ENCODE measurements at regions not wholly inside any gene's neighbourhood (a gene's known extent, or its start where the extent isn't known, plus 50 kb on each side); places are given as distances from the start of the nearest gene placed in this dataset.
"Not testable (repeated sequence)": the region's sequence is repeated elsewhere in the genome, so short reads cannot be mapped to it uniquely, and the experiment has no call there.

- H3K36me3 Mint-ChIP-seq (ENCODE audit: low read depth) = no peaks in the 10 kb centered on the region
- H3K9me3 Mint-ChIP-seq = peaks cover 2% of the 10 kb centered on the region
- DNase-seq = no peak
- peaks cover 8% of the 10 kb centered on the region for H3K4me1 Mint-ChIP-seq (ENCODE audit: low read depth)
- H3K27me3 Mint-ChIP-seq = peaks cover 16% of the 10 kb centered on the region
- no peak overlapping the region for H3K27ac Mint-ChIP-seq
- H3K4me3 Mint-ChIP-seq = no peak overlapping the region
Observed at GRCh38 chr1:214124281-214124805, 136.6 kb downstream of the PROX1 start.

- Mint-ChIP-seq H3K27ac (no peak overlapping the region), H3K36me3 (ENCODE audit: low read depth) (no peaks in the 10 kb centered on the region), H3K4me1 (ENCODE audit: low read depth) (peaks cover 8% of the 10 kb centered on the region), H3K27me3 (peaks cover 16% of the 10 kb centered on the region), H3K4me3 (no peak overlapping the region), H3K9me3 (no peaks in the 10 kb centered on the region)
- DNase-seq = no peak
Observed at GRCh38 chr1:214124915-214125314, 137.1 kb downstream of the PROX1 start.

- no peaks in the 10 kb centered on the region for H3K36me3 Mint-ChIP-seq (ENCODE audit: low read depth)
- H3K27me3 Mint-ChIP-seq = peaks cover 16% of the 10 kb centered on the region
- H3K4me1 Mint-ChIP-seq (ENCODE audit: low read depth) = peaks cover 4% of the 10 kb centered on the region
- no peaks in the 10 kb centered on the region for H3K9me3 Mint-ChIP-seq
- DNase-seq = no peak
- H3K27ac Mint-ChIP-seq = no peak overlapping the region
- H3K4me3 Mint-ChIP-seq = no peak overlapping the region
Observed at GRCh38 chr1:214125819-214126218, 138.0 kb downstream of the PROX1 start.

- H3K9me3 Mint-ChIP-seq = no peaks in the 10 kb centered on the region
- H3K27me3 Mint-ChIP-seq = peaks cover 16% of the 10 kb centered on the region
- H3K36me3 Mint-ChIP-seq (ENCODE audit: low read depth) = no peaks in the 10 kb centered on the region
- no peak overlapping the region for H3K27ac Mint-ChIP-seq
- no peak for DNase-seq
- H3K4me3 Mint-ChIP-seq = no peak overlapping the region
- peaks cover 4% of the 10 kb centered on the region for H3K4me1 Mint-ChIP-seq (ENCODE audit: low read depth)
Observed at GRCh38 chr1:214126697-214127146, 138.9 kb downstream of the PROX1 start.

GRCh38 chr1:214127705-214128104 lies 139.9 kb downstream of the PROX1 start:
- no peaks in the 10 kb centered on the region for H3K9me3 Mint-ChIP-seq
- peaks cover 4% of the 10 kb centered on the region for H3K4me1 Mint-ChIP-seq (ENCODE audit: low read depth)
- no peak overlapping the region for H3K4me3 Mint-ChIP-seq
- no peak for DNase-seq
- H3K27me3 Mint-ChIP-seq = peaks cover 16% of the 10 kb centered on the region
- H3K27ac Mint-ChIP-seq = no peak overlapping the region
- no peaks in the 10 kb centered on the region for H3K36me3 Mint-ChIP-seq (ENCODE audit: low read depth)

- DNase-seq = no peak
- Mint-ChIP-seq H3K27me3 (peaks cover 11% of the 10 kb centered on the region), H3K36me3 (ENCODE audit: low read depth) (no peaks in the 10 kb centered on the region), H3K4me3 (no peak overlapping the region), H3K9me3 (no peaks in the 10 kb centered on the region), H3K27ac (no peak overlapping the region), H3K4me1 (ENCODE audit: low read depth) (no peaks in the 10 kb centered on the region)
Observed at GRCh38 chr1:214135886-214136285, 145.1 kb upstream of the SMYD2 start.

GRCh38 chr1:214136324-214136919 lies 144.5 kb upstream of the SMYD2 start:
- no peak for DNase-seq

GRCh38 chr1:214141486-214141885 lies 139.5 kb upstream of the SMYD2 start:
- H3K4me1 Mint-ChIP-seq (ENCODE audit: low read depth) = no peaks in the 10 kb centered on the region
- no peak overlapping the region for H3K4me3 Mint-ChIP-seq
- DNase-seq = no peak
- H3K27ac Mint-ChIP-seq = no peak overlapping the region
- no peaks in the 10 kb centered on the region for H3K9me3 Mint-ChIP-seq
- H3K36me3 Mint-ChIP-seq (ENCODE audit: low read depth) = no peaks in the 10 kb centered on the region
- peaks cover 5% of the 10 kb centered on the region for H3K27me3 Mint-ChIP-seq

More at GRCh38 chr1:214136324-214136919, 144.5 kb upstream of the SMYD2 start:
- Mint-ChIP-seq H3K27me3 (peaks cover 11% of the 10 kb centered on the region), H3K4me3 (no peak overlapping the region), H3K4me1 (ENCODE audit: low read depth) (no peaks in the 10 kb centered on the region), H3K36me3 (ENCODE audit: low read depth) (no peaks in the 10 kb centered on the region), H3K9me3 (no peaks in the 10 kb centered on the region), H3K27ac (no peak overlapping the region)

- Mint-ChIP-seq H3K36me3 (ENCODE audit: low read depth) (no peaks in the 10 kb centered on the region), H3K27me3 (peaks cover 5% of the 10 kb centered on the region), H3K4me3 (no peak overlapping the region), H3K27ac (no peak overlapping the region), H3K9me3 (no peaks in the 10 kb centered on the region), H3K4me1 (ENCODE audit: low read depth) (no peaks in the 10 kb centered on the region)
- no peak for DNase-seq
Observed at GRCh38 chr1:214143006-214143992, 137.7 kb upstream of the SMYD2 start.

- not testable (repeated sequence) for DNase-seq; H3K27ac Mint-ChIP-seq; H3K4me3 Mint-ChIP-seq; H3K4me1 Mint-ChIP-seq (ENCODE audit: low read depth); H3K9me3 Mint-ChIP-seq; H3K36me3 Mint-ChIP-seq (ENCODE audit: low read depth); H3K27me3 Mint-ChIP-seq
Observed at GRCh38 chr1:214144521-214144920, 136.4 kb upstream of the SMYD2 start.

GRCh38 chr1:214146523-214146922 lies 134.4 kb upstream of the SMYD2 start:
- no peaks in the 10 kb centered on the region for H3K4me1 Mint-ChIP-seq (ENCODE audit: low read depth)

GRCh38 chr1:214154596-214155292 lies 126.2 kb upstream of the SMYD2 start:
- no peaks in the 10 kb centered on the region for H3K36me3 Mint-ChIP-seq (ENCODE audit: low read depth)
- no peaks in the 10 kb centered on the region for H3K9me3 Mint-ChIP-seq
- no peaks in the 10 kb centered on the region for H3K4me1 Mint-ChIP-seq (ENCODE audit: low read depth)
- H3K27ac Mint-ChIP-seq = no peak overlapping the region
- H3K4me3 Mint-ChIP-seq = no peak overlapping the region
- no peak for DNase-seq
- H3K27me3 Mint-ChIP-seq = peaks cover 23% of the 10 kb centered on the region

More at GRCh38 chr1:214146523-214146922, 134.4 kb upstream of the SMYD2 start:
- H3K36me3 Mint-ChIP-seq (ENCODE audit: low read depth) = no peaks in the 10 kb centered on the region
- no peak overlapping the region for H3K27ac Mint-ChIP-seq
- peaks cover 3% of the 10 kb centered on the region for H3K27me3 Mint-ChIP-seq
- no peak overlapping the region for H3K4me3 Mint-ChIP-seq
- no peak for DNase-seq
- no peaks in the 10 kb centered on the region for H3K9me3 Mint-ChIP-seq

- no peak overlapping the region for H3K27ac Mint-ChIP-seq
- peaks cover 24% of the 10 kb centered on the region for H3K27me3 Mint-ChIP-seq
- no peaks in the 10 kb centered on the region for H3K9me3 Mint-ChIP-seq
- H3K4me3 Mint-ChIP-seq = no peak overlapping the region
- H3K4me1 Mint-ChIP-seq (ENCODE audit: low read depth) = no peaks in the 10 kb centered on the region
- H3K36me3 Mint-ChIP-seq (ENCODE audit: low read depth) = no peaks in the 10 kb centered on the region
- no peak for DNase-seq
Observed at GRCh38 chr1:214155987-214156625, 124.9 kb upstream of the SMYD2 start.

GRCh38 chr1:214164173-214164572 lies 116.8 kb upstream of the SMYD2 start:
- Mint-ChIP-seq H3K36me3 (ENCODE audit: low read depth) (no peaks in the 10 kb centered on the region), H3K4me1 (ENCODE audit: low read depth) (no peaks in the 10 kb centered on the region), H3K4me3 (no peak overlapping the region), H3K27me3 (peaks cover 14% of the 10 kb centered on the region), H3K27ac (no peak overlapping the region), H3K9me3 (no peaks in the 10 kb centered on the region)
- no peak for DNase-seq
